ENCODE measurements at regions not wholly inside any gene's neighbourhood (a gene's known extent, or its start where the extent isn't known, plus 50 kb on each side); places are given as distances from the start of the nearest gene placed in this dataset.
"Not testable (repeated sequence)": the region's sequence is repeated elsewhere in the genome, so short reads cannot be mapped to it uniquely, and the experiment has no call there.

DNA sequence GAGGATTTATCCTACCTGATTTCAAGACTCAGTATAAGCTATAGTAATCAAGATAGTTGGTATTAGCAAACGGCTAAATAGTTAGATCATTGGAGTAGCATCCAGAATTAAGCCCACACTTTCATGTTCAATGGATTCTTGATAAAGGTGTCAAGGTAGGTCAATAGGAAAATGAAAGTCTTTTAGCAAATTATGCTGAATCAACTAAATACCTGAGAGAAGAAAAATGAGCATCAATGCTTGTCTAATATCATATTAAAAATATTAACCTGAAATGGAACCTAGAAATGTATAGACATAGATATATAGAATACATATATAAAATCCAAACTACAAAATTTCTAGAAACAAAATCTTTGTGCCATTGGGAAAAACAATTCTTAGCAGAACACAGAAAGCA, 685.6 kb downstream of the DTWD2 start:
- Histone ChIP-seq H3K4me3 (no peak overlapping the region), H3K27ac (replicated peaks) (no peak overlapping the region), H3K9me3 (replicated peaks) (no peaks in the 10 kb centered on the region), H3K4me1 (no peaks in the 10 kb centered on the region), H3K27me3 (ENCODE audit: low read depth) (no peaks in the 10 kb centered on the region), H3K36me3 (no peaks in the 10 kb centered on the region)
- intact Hi-C loops (cut with micrococcal nuclease): no loop called here
- no peak for DNase-seq
- TF ChIP-seq, protein P1, sequence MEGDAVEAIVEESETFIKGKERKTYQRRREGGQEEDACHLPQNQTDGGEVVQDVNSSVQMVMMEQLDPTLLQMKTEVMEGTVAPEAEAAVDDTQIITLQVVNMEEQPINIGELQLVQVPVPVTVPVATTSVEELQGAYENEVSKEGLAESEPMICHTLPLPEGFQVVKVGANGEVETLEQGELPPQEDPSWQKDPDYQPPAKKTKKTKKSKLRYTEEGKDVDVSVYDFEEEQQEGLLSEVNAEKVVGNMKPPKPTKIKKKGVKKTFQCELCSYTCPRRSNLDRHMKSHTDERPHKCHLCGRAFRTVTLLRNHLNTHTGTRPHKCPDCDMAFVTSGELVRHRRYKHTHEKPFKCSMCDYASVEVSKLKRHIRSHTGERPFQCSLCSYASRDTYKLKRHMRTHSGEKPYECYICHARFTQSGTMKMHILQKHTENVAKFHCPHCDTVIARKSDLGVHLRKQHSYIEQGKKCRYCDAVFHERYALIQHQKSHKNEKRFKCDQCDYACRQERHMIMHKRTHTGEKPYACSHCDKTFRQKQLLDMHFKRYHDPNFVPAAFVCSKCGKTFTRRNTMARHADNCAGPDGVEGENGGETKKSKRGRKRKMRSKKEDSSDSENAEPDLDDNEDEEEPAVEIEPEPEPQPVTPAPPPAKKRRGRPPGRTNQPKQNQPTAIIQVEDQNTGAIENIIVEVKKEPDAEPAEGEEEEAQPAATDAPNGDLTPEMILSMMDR (IDR thresholded peaks at IDR 0.05; ENCODE audit: borderline replicate concordance): no peak

DNA sequence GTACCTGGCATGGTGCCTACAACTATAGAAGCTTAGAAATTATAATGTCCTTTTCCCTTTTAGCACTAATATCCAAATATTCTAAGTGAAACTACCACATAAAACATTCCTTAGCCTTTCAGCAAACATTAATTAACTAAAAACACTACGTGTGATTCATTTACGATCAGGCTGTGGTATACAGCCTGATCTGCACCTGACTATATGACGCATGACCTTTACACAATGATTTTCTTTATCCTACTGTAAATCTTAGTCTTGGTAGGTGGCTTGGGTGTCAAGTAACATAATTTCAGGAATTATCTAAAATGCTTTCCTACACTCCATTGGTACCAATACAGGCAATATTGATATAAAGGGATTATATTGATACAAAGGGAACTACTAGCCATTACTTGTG, 686.7 kb downstream of the DTWD2 start:
- Histone ChIP-seq H3K27me3 (ENCODE audit: low read depth) (no peaks in the 10 kb centered on the region), H3K36me3 (no peaks in the 10 kb centered on the region), H3K4me1 (no peaks in the 10 kb centered on the region), H3K4me3 (no peak overlapping the region), H3K9me3 (replicated peaks) (no peaks in the 10 kb centered on the region), H3K27ac (replicated peaks) (no peak overlapping the region)
- DNase-seq: no peak
- intact Hi-C loops (cut with micrococcal nuclease): no loop called here
- TF ChIP-seq, protein P1 (IDR thresholded peaks at IDR 0.05; ENCODE audit: borderline replicate concordance): no peak

DNA sequence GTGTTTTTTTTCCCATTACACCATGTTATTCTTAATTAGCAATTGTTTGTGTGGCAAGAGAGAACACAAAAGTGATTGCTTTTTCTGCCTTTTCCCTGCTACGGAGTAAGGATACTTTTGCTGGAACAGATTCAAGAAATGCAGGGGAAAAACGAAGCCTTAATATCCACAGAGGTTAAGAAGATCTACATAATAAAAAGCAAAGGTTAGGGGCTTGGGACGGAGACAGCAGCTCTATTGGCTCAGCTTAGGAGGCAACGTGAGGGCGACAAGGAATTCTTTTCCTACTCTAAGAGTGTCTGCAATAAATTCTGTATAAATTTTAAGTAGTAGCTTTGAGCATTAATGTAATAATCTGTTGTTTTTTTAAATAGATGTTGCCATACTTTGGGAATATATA, 693.3 kb downstream of the DTWD2 start:
- Histone ChIP-seq H3K4me3 (no peak overlapping the region), H3K9me3 (replicated peaks) (no peaks in the 10 kb centered on the region), H3K27me3 (ENCODE audit: low read depth) (no peaks in the 10 kb centered on the region), H3K36me3 (no peaks in the 10 kb centered on the region), H3K4me1 (peaks cover 8% of the 10 kb centered on the region), H3K27ac (replicated peaks) (no peak overlapping the region)
- no peak for DNase-seq
- intact Hi-C loops (cut with micrococcal nuclease): no loop called here
- TF ChIP-seq, protein P1 (IDR thresholded peaks at IDR 0.05; ENCODE audit: borderline replicate concordance): no peak

DNA sequence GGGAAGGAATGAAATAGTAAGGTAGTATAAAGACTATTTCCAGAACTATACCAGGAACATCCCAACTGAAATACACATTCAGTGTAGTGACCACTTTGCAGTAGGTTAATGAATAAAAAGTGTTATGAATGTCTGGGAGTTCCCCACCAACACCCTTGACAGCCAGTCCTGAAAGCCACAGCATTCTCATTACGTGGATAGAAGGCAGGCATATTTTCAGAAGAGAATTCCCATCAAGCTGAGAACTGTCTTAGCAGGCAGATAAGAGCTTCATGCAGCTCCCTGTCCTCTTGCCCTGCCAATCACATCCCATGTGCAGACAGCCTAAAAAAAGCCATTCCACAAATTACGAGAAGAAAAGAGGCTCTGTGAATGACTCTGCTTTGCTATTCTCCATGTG, 695.0 kb downstream of the DTWD2 start:
- H3K4me3 ChIP-seq: no peak overlapping the region
- H3K9me3 ChIP-seq (replicated peaks): no peaks in the 10 kb centered on the region
- no peak overlapping the region for H3K27ac ChIP-seq (replicated peaks)
- no peak for DNase-seq
- intact Hi-C loops (cut with micrococcal nuclease): no loop called here
- TF ChIP-seq, protein P1 (IDR thresholded peaks at IDR 0.05; ENCODE audit: borderline replicate concordance): no peak
- no peaks in the 10 kb centered on the region for H3K27me3 ChIP-seq (ENCODE audit: low read depth)
- no peaks in the 10 kb centered on the region for H3K36me3 ChIP-seq
- peaks cover 8% of the 10 kb centered on the region for H3K4me1 ChIP-seq

DNA sequence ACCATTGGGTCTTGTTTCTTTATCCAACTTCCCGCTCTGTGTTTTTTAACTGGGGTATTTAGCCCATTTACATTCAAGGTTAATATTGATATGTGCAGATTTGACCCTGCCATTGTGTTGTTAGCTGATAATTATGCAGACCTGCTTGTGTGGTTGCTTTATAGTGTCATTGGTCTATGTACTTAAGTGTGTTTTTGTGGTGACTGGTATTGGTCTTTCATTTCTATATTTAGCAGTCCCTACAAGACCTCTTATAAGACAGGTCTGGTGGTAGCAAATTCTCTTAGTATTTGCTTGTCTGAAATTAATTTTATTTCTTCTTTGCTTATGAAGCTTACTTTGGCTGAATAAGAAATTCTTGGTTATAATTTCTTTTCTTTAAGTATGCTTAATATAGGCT, 698.1 kb downstream of the DTWD2 start:
- DNase-seq: no peak
- H3K27ac ChIP-seq (replicated peaks): no peak overlapping the region
- intact Hi-C loops (cut with micrococcal nuclease): no loop called here
- peaks cover 8% of the 10 kb centered on the region for H3K4me1 ChIP-seq
- no peaks in the 10 kb centered on the region for H3K27me3 ChIP-seq (ENCODE audit: low read depth)
- TF ChIP-seq, protein P1 (IDR thresholded peaks at IDR 0.05; ENCODE audit: borderline replicate concordance): no peak
- H3K9me3 ChIP-seq (replicated peaks): no peaks in the 10 kb centered on the region
- H3K4me3 ChIP-seq: no peak overlapping the region
- H3K36me3 ChIP-seq: no peaks in the 10 kb centered on the region

DNA sequence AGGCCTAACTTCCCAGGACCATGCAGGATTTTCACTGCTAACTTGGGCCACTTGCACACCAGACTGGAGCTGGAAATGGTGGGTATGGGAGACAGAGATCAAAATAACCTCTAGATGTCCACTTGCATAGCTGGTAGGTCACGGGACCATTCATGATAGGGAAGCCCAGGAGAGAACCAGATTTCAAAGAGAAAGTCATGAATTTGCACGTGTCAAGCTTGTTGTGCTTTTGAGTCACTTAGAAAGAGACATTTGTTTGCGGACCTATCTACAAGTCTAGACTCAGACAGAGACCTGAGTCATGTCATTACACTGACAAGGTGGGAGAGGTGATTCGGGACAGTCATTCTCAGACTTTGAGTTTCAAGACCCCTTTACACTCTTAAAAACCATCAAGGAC, 704.1 kb downstream of the DTWD2 start:
- H3K4me3 ChIP-seq; H3K27ac ChIP-seq (replicated peaks); H3K36me3 ChIP-seq; H3K9me3 ChIP-seq (replicated peaks); H3K4me1 ChIP-seq; DNase-seq; intact Hi-C loops (cut with micrococcal nuclease); H3K27me3 ChIP-seq (ENCODE audit: low read depth): not testable (repeated sequence)

DNA sequence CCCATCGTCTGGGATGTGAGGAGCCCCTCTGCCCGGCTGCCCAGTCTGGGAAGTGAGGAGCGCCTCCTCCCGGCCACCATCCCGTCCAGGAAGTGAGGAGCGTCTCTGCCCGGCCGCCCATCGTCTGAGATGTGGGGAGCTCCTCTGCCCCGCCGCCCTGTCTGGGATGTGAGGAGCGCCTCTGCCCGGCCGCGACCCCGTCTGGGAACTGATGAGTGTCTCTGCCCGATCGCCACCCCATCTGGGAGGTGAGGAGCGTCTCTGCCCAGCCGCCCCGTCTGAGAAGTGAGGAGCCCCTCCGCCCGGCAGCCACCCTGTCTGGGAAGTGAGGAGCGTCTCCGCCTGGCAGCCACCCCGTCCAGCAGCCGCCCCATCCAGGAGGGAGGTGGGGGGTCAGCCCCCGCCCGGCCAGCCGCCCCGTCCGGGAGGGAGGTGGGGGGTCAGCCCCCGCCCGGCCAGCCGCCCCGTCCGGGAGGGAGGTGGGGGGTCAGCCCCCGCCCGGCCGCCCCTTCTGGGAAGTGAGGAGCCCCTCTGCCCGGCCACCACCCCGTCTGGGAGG, 705.8 kb downstream of the DTWD2 start:
- DNase-seq; intact Hi-C loops (cut with micrococcal nuclease): not testable (repeated sequence)

More for the DNA sequence above, 705.8 kb downstream of the DTWD2 start:
- H3K4me3 ChIP-seq; H3K4me1 ChIP-seq; H3K36me3 ChIP-seq; H3K9me3 ChIP-seq (replicated peaks); H3K27me3 ChIP-seq (ENCODE audit: low read depth); H3K27ac ChIP-seq (replicated peaks): not testable (repeated sequence)

All from left ventricle myocardium inferior (tissue), 1 donor.